GM10266 (cell line): ENCODE measurements at regions not wholly inside any gene's neighbourhood (a gene's known extent, or its start where the extent isn't known, plus 50 kb on each side); places are given as distances from the start of the nearest gene placed in this dataset.

Experiments
- DNase-seq: peaks from one replicate; pipeline ENCODE4 v3.0.0; 2012; ENCODE audit errors: extremely low spot score
- CTCF ChIP-seq: IDR thresholded peaks from 2 replicates; pipeline ENCODE4 v1.5.1; 2012; ENCODE audit warnings: mild to moderate bottlenecking, low read depth; ENCODE audit not compliant: control insufficient read depth, insufficient read depth; ENCODE audit errors: missing control alignments

DNA sequence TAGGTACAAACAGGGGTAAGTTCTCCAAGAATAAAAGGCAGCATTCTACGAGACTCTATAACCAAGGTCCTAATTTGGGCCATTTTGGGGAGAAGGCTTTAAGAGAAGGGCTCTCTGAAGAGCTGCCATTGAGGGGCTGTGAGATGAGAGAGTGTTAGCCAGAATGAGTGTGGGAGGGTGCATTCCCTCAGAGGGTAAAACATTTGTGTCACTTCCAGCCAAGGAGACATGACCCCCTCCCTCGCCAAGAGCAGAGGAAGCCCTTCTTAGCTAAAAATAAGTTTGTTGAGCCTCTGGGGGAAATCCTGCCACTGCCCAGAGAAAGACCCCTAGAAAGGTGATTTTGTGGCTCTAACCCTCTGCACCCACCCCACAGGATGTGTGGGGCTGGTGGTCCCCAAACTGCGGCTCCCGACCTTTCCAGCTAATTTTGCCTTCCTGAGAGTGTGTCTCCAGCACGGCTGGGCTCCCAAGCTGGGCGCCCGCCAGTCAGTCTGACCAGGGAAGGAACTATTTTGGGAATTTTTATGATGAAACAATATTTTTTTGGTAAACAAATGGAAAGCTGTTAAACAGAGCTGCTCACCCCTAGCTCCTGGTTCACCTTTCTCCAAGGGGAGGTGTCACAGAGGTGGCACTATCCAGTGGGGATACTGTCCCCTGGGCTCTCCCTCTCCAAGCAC, 65.9 kb upstream of the JDP2 start:
- no peak for DNase-seq

DNA sequence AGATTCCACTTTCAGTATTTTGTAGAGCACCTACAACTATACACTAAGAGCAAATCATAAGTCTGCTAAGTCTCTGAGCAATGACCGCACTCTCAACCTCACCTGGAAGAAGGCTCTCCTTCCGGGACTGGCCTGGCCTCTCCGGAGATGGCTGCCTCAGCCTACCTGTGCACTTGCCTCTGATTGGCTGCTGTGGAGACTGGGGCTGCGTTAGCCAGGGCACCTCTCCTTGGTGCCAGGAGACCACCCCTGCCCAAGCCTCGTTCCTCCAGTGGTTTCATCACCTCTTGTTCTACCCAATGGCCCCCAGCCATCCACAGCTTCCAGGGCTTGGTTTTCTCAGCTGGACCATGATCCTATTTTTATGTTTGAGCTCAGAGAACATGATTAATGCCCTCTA, 64.7 kb upstream of the JDP2 start:
- no peak for TF ChIP-seq CTCF
- DNase-seq = no peak

More for the DNA sequence above, 65.9 kb upstream of the JDP2 start:
- TF ChIP-seq CTCF = no peak

GRCh38 chr14:75363570-75364227, 64.1 kb upstream of the JDP2 start:
- no peak for DNase-seq
- no peak for TF ChIP-seq CTCF

GRCh38 chr14:75365116-75365515, 62.7 kb upstream of the JDP2 start:
- TF ChIP-seq CTCF = no peak
- no peak for DNase-seq

DNA sequence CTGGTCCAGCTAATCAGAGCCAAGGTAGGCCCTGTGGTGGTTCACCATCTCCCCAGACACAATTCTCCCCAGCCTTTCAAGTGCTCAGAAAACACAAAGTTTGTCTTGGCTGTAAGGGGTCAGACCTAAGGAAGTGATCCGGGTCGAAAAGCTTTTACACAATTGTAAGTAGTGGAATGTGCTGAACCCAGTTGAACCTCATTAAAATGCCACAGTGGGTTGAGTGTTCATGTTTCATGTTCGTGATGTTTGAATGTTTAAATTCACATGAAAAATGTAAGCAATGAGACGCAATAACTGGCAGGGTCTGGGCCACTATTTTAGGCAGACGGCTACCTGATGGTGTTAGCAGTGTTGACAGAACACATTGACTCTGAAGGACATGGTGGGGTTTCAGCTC, 60.9 kb upstream of the JDP2 start:
- TF ChIP-seq CTCF = no peak
- DNase-seq = no peak

GRCh38 chr14:75368333-75368732, 59.5 kb upstream of the JDP2 start:
- DNase-seq = no peak
- TF ChIP-seq CTCF = no peak

- TF ChIP-seq CTCF = no peak
Measured at GRCh38 chr14:75369506-75369905, 58.3 kb upstream of the JDP2 start.

More at GRCh38 chr14:75369506-75369905, 58.3 kb upstream of the JDP2 start:
- no peak for DNase-seq
